Stomach (tissue), 4 donors: ENCODE measurements at regions not wholly inside any gene's neighbourhood (a gene's known extent, or its start where the extent isn't known, plus 50 kb on each side); places are given as distances from the start of the nearest gene placed in this dataset.

ENCODE experiments used
- CTCF ChIP-seq, 7 experiments: fragments of 450-650 bp in 4 of 7; fragments of 200-600 bp in 3 of 7; sonication (generic) in 3 of 7; IDR thresholded peaks; one replicate each; pipeline ENCODE4 v1.5.1; 2016 to 2019; ENCODE audit warnings: antibody characterized with exemption in 7 of 7, control low read depth in 2 of 7, mild to moderate bottlenecking in 1 of 7
- EP300 ChIP-seq: sonication (generic); formaldehyde crosslinking; IDR thresholded peaks from one replicate; pipeline ENCODE4 v1.6.1; 2017; ENCODE audit warnings: antibody characterized with exemption
- POLR2A ChIP-seq, 4 donors: fragments of 450-650 bp; IDR thresholded peaks; one replicate each; pipeline ENCODE4 v1.6.1; 2016; ENCODE audit warnings: antibody characterized with exemption in 4 of 4, control low read depth in 2 of 4, mild to moderate bottlenecking in 1 of 4, moderate library complexity in 1 of 4
- POLR2AphosphoS5 ChIP-seq, 3 donors: sonication (generic); formaldehyde crosslinking; IDR thresholded peaks; one replicate each; pipeline ENCODE4 v1.6.1; 2016; ENCODE audit warnings: antibody characterized with exemption in 3 of 3

GRCh38 chr1:186775881-186776560 is 52.7 kb upstream of the PLA2G4A start:
- TF ChIP-seq CTCF (IDR thresholded peaks at IDR 0.05): no peak
- no peak for TF ChIP-seq POLR2AphosphoS5 (IDR thresholded peaks at IDR 0.05)
- no peak for TF ChIP-seq POLR2A (IDR thresholded peaks at IDR 0.05)
- TF ChIP-seq EP300: no peak
